Liver (tissue), 8 donors: ENCODE measurements at regions not wholly inside any gene's neighbourhood (a gene's known extent, or its start where the extent isn't known, plus 50 kb on each side); places are given as distances from the start of the nearest gene placed in this dataset.

ENCODE experiments used
- DNase-seq: peaks from one replicate; pipeline ENCODE4 v3.0.0-alpha.2; 2017; ENCODE audit warnings: low spot score
- H3K27ac ChIP-seq, 2 donors: one replicate each; pipeline ENCODE4 v1.7.0; 2013; ENCODE audit warnings: inconsistent platforms in 2 of 2, low read length in 2 of 2, control low read depth in 1 of 2, low read depth in 1 of 2, mild to moderate bottlenecking in 1 of 2
- H3K27me3 ChIP-seq, 4 donors: one replicate each; pipeline versions ENCODE4 v1.6.1 to v1.7.0; 2013; ENCODE audit warnings: low read length in 3 of 4, inconsistent platforms in 1 of 4, mild to moderate bottlenecking in 1 of 4, moderate library complexity in 1 of 4; ENCODE audit not compliant: control insufficient read depth in 4 of 4, insufficient read depth in 4 of 4
- H3K36me3 ChIP-seq, 4 donors: one replicate each; pipeline versions ENCODE4 v1.6.1 to v1.7.0; 2013; ENCODE audit warnings: low read length in 3 of 4, mild to moderate bottlenecking in 3 of 4, low read depth in 1 of 4, moderate library complexity in 1 of 4; ENCODE audit not compliant: control insufficient read depth in 4 of 4, insufficient read depth in 3 of 4
- H3K4me1 ChIP-seq, 4 donors: one replicate each; pipeline versions ENCODE4 v1.6.1 to v1.7.0; 2013; ENCODE audit warnings: low read length in 3 of 4, mild to moderate bottlenecking in 3 of 4, moderate library complexity in 1 of 4; ENCODE audit not compliant: control insufficient read depth in 4 of 4, insufficient read depth in 4 of 4
- H3K4me3 ChIP-seq, 3 donors: one replicate each; pipeline versions ENCODE4 v1.6.1 to v1.7.0; 2013; ENCODE audit warnings: low read length in 3 of 3, control low read depth in 1 of 3, low read depth in 1 of 3, mild to moderate bottlenecking in 1 of 3
- H3K9ac ChIP-seq, 2 donors: one replicate each; pipeline ENCODE4 v1.7.0; 2013; ENCODE audit warnings: low read length in 2 of 2, mild to moderate bottlenecking in 2 of 2, moderate library complexity in 2 of 2, control low read depth in 1 of 2, low read depth in 1 of 2
- H3K9me3 ChIP-seq, 4 donors: one replicate each; pipeline versions ENCODE4 v1.6.1 to v1.7.0; 2013; ENCODE audit warnings: low read length in 3 of 4; ENCODE audit not compliant: control insufficient read depth in 4 of 4
- EGR1 ChIP-seq, 2 donors: IDR thresholded peaks; 2 replicates each; pipeline ENCODE4 v1.6.1; 2016 to 2018; ENCODE audit warnings: antibody characterized with exemption in 2 of 2, low read depth in 2 of 2
- FOXA1 ChIP-seq: IDR thresholded peaks from 2 replicates; pipeline ENCODE4 v1.6.1; 2016; ENCODE audit warnings: antibody characterized with exemption
- FOXA2 ChIP-seq: IDR thresholded peaks from 2 replicates; pipeline ENCODE4 v1.6.1; 2016; ENCODE audit warnings: antibody characterized with exemption
- GABPA ChIP-seq, 2 donors: IDR thresholded peaks in 1 of 2; conservative IDR thresholded peaks in 1 of 2; 2 replicates each; pipeline ENCODE4 v1.6.1; 2016; ENCODE audit warnings: antibody characterized with exemption in 2 of 2, mild to moderate bottlenecking in 1 of 2, moderate library complexity in 1 of 2
- HNF4A ChIP-seq, 2 donors: conservative IDR thresholded peaks; 2 replicates each; pipeline ENCODE4 v1.6.1; 2016; ENCODE audit warnings: antibody characterized with exemption in 2 of 2, mild to moderate bottlenecking in 2 of 2
- HNF4G ChIP-seq: IDR thresholded peaks from 2 replicates; pipeline ENCODE4 v1.6.1; 2016; ENCODE audit warnings: antibody characterized with exemption
- JUND ChIP-seq, 2 donors: IDR thresholded peaks; 2 replicates each; pipeline ENCODE4 v1.6.1; 2016; ENCODE audit warnings: antibody characterized with exemption in 2 of 2
- NR2F2 ChIP-seq: IDR thresholded peaks from 2 replicates; pipeline ENCODE4 v1.6.1; 2016; ENCODE audit warnings: antibody characterized with exemption
- RAD21 ChIP-seq, 2 donors: IDR thresholded peaks; 2 replicates each; pipeline ENCODE4 v1.6.1; 2016; ENCODE audit warnings: antibody characterized with exemption in 2 of 2, mild to moderate bottlenecking in 2 of 2
- RXRA ChIP-seq, 2 donors: IDR thresholded peaks; 2 replicates each; pipeline ENCODE4 v1.6.1; 2017 to 2018; ENCODE audit warnings: antibody characterized with exemption in 2 of 2, mild to moderate bottlenecking in 1 of 2
- SP1 ChIP-seq: IDR thresholded peaks from 2 replicates; pipeline ENCODE4 v1.6.1; 2018; ENCODE audit warnings: antibody characterized with exemption, mild to moderate bottlenecking
- TAF1 ChIP-seq: conservative IDR thresholded peaks from 2 replicates; pipeline ENCODE4 v1.6.1; 2016; ENCODE audit warnings: antibody characterized with exemption, mild to moderate bottlenecking
- YY1 ChIP-seq: IDR thresholded peaks from 2 replicates; pipeline ENCODE4 v1.6.1; 2016; ENCODE audit warnings: antibody characterized with exemption, mild to moderate bottlenecking
- WGBS: extraction: QIAGEN DNeasy Blood & Tissue Kit; methylation state at CpG from one replicate; pipeline ENCODE4 v1.1.7; 2013; 5-methylcytosine and 5-hydroxymethylcytosine counted together
- TF ChIP-seq, protein P1 (sequence below): IDR thresholded peaks from 2 replicates; pipeline ENCODE4 v1.6.1; 2016; ENCODE audit warnings: antibody characterized with exemption, mild to moderate bottlenecking
- TF ChIP-seq, protein P2 (sequence below): IDR thresholded peaks from 2 replicates; pipeline ENCODE4 v1.6.1; 2016; ENCODE audit warnings: antibody characterized with exemption
- TF ChIP-seq, protein P3 (sequence below): fragments of 150-350 bp; IDR thresholded peaks from 2 replicates; pipeline ENCODE4 v1.5.1; 2017; ENCODE audit warnings: improper control_type of control experiment, low read depth, low read length; ENCODE audit not compliant: missing input control
- TF ChIP-seq, protein P4 (sequence below): IDR thresholded peaks from 2 replicates; pipeline ENCODE4 v1.6.1; 2016; ENCODE audit warnings: antibody characterized with exemption
- TF ChIP-seq, protein P5 (sequence below): IDR thresholded peaks from 2 replicates; pipeline ENCODE4 v1.6.1; 2016; ENCODE audit warnings: antibody characterized with exemption
- donor health status: healthy.
- donor health status: healthy.
- donor health status: healthy.
- donor health status: healthy.
- donor health status: healthy.

DNA sequence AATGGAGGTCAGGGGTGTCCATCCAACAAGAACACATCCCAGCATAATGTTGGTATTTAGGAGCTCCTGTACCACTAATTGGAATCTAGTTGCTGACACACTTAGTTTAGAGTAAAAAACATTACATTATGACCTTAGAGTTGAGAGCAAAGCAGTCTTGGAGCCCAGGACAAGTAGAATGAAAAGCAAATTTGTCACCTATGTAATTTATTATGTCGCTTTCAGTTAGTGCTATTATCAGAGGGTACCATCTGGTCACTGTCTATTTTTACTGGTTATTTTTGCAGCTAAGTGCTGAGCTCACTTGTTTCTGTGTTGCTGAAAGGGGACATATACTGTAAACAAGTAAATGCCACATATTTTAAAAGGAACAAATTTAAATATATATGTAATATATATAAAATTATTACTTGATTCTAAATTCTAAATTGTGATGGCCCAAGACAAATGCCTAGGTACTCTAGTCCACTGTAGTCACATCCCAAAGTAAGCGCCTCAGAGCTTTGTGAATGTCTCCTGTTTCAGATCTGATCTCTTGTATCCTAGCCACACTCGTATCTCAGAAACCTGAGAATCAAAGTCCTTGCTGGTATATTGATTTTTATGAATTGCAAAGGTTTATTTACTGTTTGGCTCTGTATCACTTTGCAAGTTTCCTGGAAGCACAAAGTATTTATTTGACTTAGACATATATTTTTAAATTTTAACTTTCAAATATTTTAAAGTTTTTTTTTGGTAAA is 148.6 kb upstream of the MAN1A1 start:
- no peak for DNase-seq
- peak overlapping the region; percentile 32 to 57 for H3K27ac ChIP-seq
- no peak overlapping the region for H3K4me3 ChIP-seq
- TF ChIP-seq TAF1 (no peak), EGR1 (IDR thresholded peaks at IDR 0.05; ENCODE audit: low read depth in 2 of 2) (peak in 1 of 2 donors; percentile 18), RXRA (IDR thresholded peaks at IDR 0.05) (peak in 1 of 2 donors; percentile 49), GABPA (IDR thresholded peaks at IDR 0.05 in 1 of 2, conservative IDR thresholded peaks at IDR 0.05 in 1 of 2) (no peak), RAD21 (IDR thresholded peaks at IDR 0.05) (peak in 1 of 2 donors; percentile 30), SP1 (peak; percentile 63), JUND (IDR thresholded peaks at IDR 0.05) (peak; percentile 48 to 50), HNF4G (peak; percentile 66), FOXA1 (no peak), NR2F2 (no peak), HNF4A (conservative IDR thresholded peaks at IDR 0.05) (peak; percentile 84 to 91), FOXA2 (peak; percentile 38), YY1 (no peak)
- TF ChIP-seq, protein P1, sequence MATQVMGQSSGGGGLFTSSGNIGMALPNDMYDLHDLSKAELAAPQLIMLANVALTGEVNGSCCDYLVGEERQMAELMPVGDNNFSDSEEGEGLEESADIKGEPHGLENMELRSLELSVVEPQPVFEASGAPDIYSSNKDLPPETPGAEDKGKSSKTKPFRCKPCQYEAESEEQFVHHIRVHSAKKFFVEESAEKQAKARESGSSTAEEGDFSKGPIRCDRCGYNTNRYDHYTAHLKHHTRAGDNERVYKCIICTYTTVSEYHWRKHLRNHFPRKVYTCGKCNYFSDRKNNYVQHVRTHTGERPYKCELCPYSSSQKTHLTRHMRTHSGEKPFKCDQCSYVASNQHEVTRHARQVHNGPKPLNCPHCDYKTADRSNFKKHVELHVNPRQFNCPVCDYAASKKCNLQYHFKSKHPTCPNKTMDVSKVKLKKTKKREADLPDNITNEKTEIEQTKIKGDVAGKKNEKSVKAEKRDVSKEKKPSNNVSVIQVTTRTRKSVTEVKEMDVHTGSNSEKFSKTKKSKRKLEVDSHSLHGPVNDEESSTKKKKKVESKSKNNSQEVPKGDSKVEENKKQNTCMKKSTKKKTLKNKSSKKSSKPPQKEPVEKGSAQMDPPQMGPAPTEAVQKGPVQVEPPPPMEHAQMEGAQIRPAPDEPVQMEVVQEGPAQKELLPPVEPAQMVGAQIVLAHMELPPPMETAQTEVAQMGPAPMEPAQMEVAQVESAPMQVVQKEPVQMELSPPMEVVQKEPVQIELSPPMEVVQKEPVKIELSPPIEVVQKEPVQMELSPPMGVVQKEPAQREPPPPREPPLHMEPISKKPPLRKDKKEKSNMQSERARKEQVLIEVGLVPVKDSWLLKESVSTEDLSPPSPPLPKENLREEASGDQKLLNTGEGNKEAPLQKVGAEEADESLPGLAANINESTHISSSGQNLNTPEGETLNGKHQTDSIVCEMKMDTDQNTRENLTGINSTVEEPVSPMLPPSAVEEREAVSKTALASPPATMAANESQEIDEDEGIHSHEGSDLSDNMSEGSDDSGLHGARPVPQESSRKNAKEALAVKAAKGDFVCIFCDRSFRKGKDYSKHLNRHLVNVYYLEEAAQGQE, result peak; percentile 15
- TF ChIP-seq, protein P2, sequence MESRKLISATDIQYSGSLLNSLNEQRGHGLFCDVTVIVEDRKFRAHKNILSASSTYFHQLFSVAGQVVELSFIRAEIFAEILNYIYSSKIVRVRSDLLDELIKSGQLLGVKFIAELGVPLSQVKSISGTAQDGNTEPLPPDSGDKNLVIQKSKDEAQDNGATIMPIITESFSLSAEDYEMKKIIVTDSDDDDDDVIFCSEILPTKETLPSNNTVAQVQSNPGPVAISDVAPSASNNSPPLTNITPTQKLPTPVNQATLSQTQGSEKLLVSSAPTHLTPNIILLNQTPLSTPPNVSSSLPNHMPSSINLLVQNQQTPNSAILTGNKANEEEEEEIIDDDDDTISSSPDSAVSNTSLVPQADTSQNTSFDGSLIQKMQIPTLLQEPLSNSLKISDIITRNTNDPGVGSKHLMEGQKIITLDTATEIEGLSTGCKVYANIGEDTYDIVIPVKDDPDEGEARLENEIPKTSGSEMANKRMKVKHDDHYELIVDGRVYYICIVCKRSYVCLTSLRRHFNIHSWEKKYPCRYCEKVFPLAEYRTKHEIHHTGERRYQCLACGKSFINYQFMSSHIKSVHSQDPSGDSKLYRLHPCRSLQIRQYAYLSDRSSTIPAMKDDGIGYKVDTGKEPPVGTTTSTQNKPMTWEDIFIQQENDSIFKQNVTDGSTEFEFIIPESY, result no peak
- TF ChIP-seq, protein P3, sequence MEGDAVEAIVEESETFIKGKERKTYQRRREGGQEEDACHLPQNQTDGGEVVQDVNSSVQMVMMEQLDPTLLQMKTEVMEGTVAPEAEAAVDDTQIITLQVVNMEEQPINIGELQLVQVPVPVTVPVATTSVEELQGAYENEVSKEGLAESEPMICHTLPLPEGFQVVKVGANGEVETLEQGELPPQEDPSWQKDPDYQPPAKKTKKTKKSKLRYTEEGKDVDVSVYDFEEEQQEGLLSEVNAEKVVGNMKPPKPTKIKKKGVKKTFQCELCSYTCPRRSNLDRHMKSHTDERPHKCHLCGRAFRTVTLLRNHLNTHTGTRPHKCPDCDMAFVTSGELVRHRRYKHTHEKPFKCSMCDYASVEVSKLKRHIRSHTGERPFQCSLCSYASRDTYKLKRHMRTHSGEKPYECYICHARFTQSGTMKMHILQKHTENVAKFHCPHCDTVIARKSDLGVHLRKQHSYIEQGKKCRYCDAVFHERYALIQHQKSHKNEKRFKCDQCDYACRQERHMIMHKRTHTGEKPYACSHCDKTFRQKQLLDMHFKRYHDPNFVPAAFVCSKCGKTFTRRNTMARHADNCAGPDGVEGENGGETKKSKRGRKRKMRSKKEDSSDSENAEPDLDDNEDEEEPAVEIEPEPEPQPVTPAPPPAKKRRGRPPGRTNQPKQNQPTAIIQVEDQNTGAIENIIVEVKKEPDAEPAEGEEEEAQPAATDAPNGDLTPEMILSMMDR, result no peak
- TF ChIP-seq, protein P4, sequence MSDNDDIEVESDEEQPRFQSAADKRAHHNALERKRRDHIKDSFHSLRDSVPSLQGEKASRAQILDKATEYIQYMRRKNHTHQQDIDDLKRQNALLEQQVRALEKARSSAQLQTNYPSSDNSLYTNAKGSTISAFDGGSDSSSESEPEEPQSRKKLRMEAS, result peak; percentile 44
- TF ChIP-seq, protein P5, sequence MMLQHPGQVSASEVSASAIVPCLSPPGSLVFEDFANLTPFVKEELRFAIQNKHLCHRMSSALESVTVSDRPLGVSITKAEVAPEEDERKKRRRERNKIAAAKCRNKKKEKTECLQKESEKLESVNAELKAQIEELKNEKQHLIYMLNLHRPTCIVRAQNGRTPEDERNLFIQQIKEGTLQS, result no peak
- H3K9ac ChIP-seq, result no peak overlapping the region
- H3K4me1 ChIP-seq, result peaks cover 9 to 54% (median 32%) of the 10 kb centered on the region in 4 donors
- H3K36me3 ChIP-seq, result no peaks in the 10 kb centered on the region
- 37% methylated on average over 3 of the region's 3 CpGs for WGBS
- no peaks in the 10 kb centered on the region for H3K27me3 ChIP-seq
- H3K9me3 ChIP-seq, result no peaks in the 10 kb centered on the region
